Retinal pigment epithelial cell (primary cell): ENCODE measurements at regions not wholly inside any gene's neighbourhood (a gene's known extent, or its start where the extent isn't known, plus 50 kb on each side); places are given as distances from the start of the nearest gene placed in this dataset.

ENCODE experiments used
- DNase-seq: peaks from one replicate; pipeline ENCODE4 v3.0.0-alpha.2; 2010; ENCODE audit warnings: low read depth
- H3K4me3 ChIP-seq: 2 replicates; pipeline ENCODE4 v1.5.1; 2011; ENCODE audit warnings: mild to moderate bottlenecking, low read length, control low read depth, moderate library complexity
- CTCF ChIP-seq: conservative IDR thresholded peaks from 2 replicates; pipeline ENCODE4 v1.5.1; 2011; ENCODE audit warnings: low read depth, low read length, control low read depth, inconsistent platforms

GRCh38 chr6:146881228-146882181 lies 282.7 kb downstream of the ADGB start:
- no peak for TF ChIP-seq CTCF
- H3K4me3 ChIP-seq = no peak overlapping the region
- DNase-seq = no peak

- DNase-seq = no peak
- no peak overlapping the region for H3K4me3 ChIP-seq
- TF ChIP-seq CTCF = no peak
These were observed 285.1 kb downstream of the ADGB start for GRCh38 chr6:146883640-146884531.

GRCh38 chr6:146884728-146885127 lies 286.0 kb downstream of the ADGB start:
- no peak for DNase-seq
- H3K4me3 ChIP-seq = no peak overlapping the region
- TF ChIP-seq CTCF = no peak

GRCh38 chr6:146885708-146886457 lies 287.1 kb downstream of the ADGB start:
- H3K4me3 ChIP-seq = no peak overlapping the region
- no peak for DNase-seq
- no peak for TF ChIP-seq CTCF

- DNase-seq = no peak
- no peak for TF ChIP-seq CTCF
- H3K4me3 ChIP-seq = no peak overlapping the region
These were observed 288.0 kb downstream of the ADGB start for GRCh38 chr6:146886587-146887446.
